Natural killer cell (primary cell): ENCODE measurements at regions not wholly inside any gene's neighbourhood (a gene's known extent, or its start where the extent isn't known, plus 50 kb on each side); places are given as distances from the start of the nearest gene placed in this dataset.

ENCODE experiments used
- ATAC-seq, 3 donors: fragments of 150-1000 bp in 2 of 3; fragments of 200-7000 bp in 1 of 3; cut with Tn5 transposase; 1 replicate in 1 of 3; 2 replicates in 2 of 3; pipeline ENCODE4 v1.10.0; 2021; ENCODE audit warnings: mild to moderate bottlenecking in 2 of 3, moderate library complexity in 2 of 3
- DNase-seq, 2 donors: peaks; one replicate each; pipeline versions ENCODE4 v3.0.0 to v3.0.0-alpha.2; 2013 to 2021; ENCODE audit warnings: mixed read lengths in 1 of 2
- H3K27ac ChIP-seq: one replicate; pipeline ENCODE4 v1.5.1; 2013; ENCODE audit warnings: mild to moderate bottlenecking, low read length
- H3K27me3 ChIP-seq: one replicate; pipeline ENCODE4 v1.6.1; 2013; ENCODE audit warnings: low read length; ENCODE audit not compliant: control insufficient read depth, insufficient read depth
- H3K36me3 ChIP-seq: one replicate; pipeline ENCODE4 v1.6.1; 2013; ENCODE audit warnings: low read length; ENCODE audit not compliant: control insufficient read depth, insufficient read depth
- H3K4me1 ChIP-seq: one replicate; pipeline ENCODE4 v1.6.1; 2013; ENCODE audit warnings: low read length; ENCODE audit not compliant: control insufficient read depth, insufficient read depth
- H3K4me3 ChIP-seq: one replicate; pipeline ENCODE4 v1.5.1; 2013; ENCODE audit warnings: low read length
- H3K9me3 ChIP-seq: one replicate; pipeline ENCODE4 v1.6.1; 2013; ENCODE audit warnings: low read length; ENCODE audit not compliant: control insufficient read depth, insufficient read depth
- H3K27ac Mint-ChIP-seq, 2 donors: one replicate each; pipeline ENCODE4 v1.8.0; 2022; ENCODE audit warnings: mild to moderate bottlenecking in 2 of 2, mixed read lengths in 2 of 2, moderate library complexity in 1 of 2
- H3K27me3 Mint-ChIP-seq, 2 donors: one replicate each; pipeline ENCODE4 v1.8.0; 2022; ENCODE audit warnings: low read depth in 2 of 2, mixed read lengths in 2 of 2
- H3K36me3 Mint-ChIP-seq: one replicate; pipeline ENCODE4 v1.8.0; 2022; ENCODE audit warnings: mixed read lengths
- H3K4me1 Mint-ChIP-seq, 2 donors: one replicate each; pipeline ENCODE4 v1.8.0; 2022; ENCODE audit warnings: mixed read lengths in 2 of 2
- H3K4me3 Mint-ChIP-seq: one replicate; pipeline ENCODE4 v1.8.0; 2022; ENCODE audit warnings: mild to moderate bottlenecking, moderate library complexity, mixed read lengths
- H3K9me3 Mint-ChIP-seq, 2 donors: one replicate each; pipeline ENCODE4 v1.8.0; 2022; ENCODE audit warnings: mixed read lengths in 2 of 2
- CTCF ChIP-seq: fragments of 200-600 bp; IDR thresholded peaks from one replicate; pipeline ENCODE4 v1.8.0; 2022; ENCODE audit warnings: antibody characterized with exemption
- WGBS: methylation state at CpG from one replicate; pipeline ENCODE4 v1.1.7; 2013; ENCODE audit warnings: missing lambda C conversion rate; ENCODE audit not compliant: insufficient coverage; 5-methylcytosine and 5-hydroxymethylcytosine counted together
- intact Hi-C: fragments of 100-400 bp; cut with micrococcal nuclease; formaldehyde crosslinking; loops from one replicate; pipeline ENCODE4 v1.14.2; 2022

GRCh38 chr3:13240928-13241618 is 167.8 kb upstream of the IQSEC1 start:
- Mint-ChIP-seq H3K27ac (no peak overlapping the region), H3K9me3 (no peaks in the 10 kb centered on the region), H3K36me3 (no peaks in the 10 kb centered on the region), H3K27me3 (peaks cover 9 to 12% of the 10 kb centered on the region in 2 donors), H3K4me3 (no peak overlapping the region), H3K4me1 (peaks cover 0 to 2% of the 10 kb centered on the region in 2 donors)
- H3K4me3 ChIP-seq, result no peak overlapping the region
- no peak for TF ChIP-seq CTCF
- H3K36me3 ChIP-seq, result no peaks in the 10 kb centered on the region
- H3K27me3 ChIP-seq, result no peaks in the 10 kb centered on the region
- no peak for DNase-seq
- H3K9me3 ChIP-seq, result no peaks in the 10 kb centered on the region
- 89% methylated on average over 17 of the region's 17 CpGs for WGBS
- H3K4me1 ChIP-seq, result peaks cover 11% of the 10 kb centered on the region
- ATAC-seq, result no peak
- intact Hi-C loops, result no loop called here
- H3K27ac ChIP-seq, result no peak overlapping the region

- H3K36me3 ChIP-seq, result no peaks in the 10 kb centered on the region
- intact Hi-C loops, result no loop called here
- H3K4me3 Mint-ChIP-seq, result no peak overlapping the region
Measured at GRCh38 chr3:13239467-13239760, 166.2 kb upstream of the IQSEC1 start.

GRCh38 chr3:13238687-13239466 is 165.6 kb upstream of the IQSEC1 start:
- Mint-ChIP-seq H3K36me3 (no peaks in the 10 kb centered on the region), H3K27ac (no peak overlapping the region), H3K27me3 (peaks cover 10 to 17% of the 10 kb centered on the region in 2 donors), H3K9me3 (no peaks in the 10 kb centered on the region), H3K4me3 (no peak overlapping the region), H3K4me1 (peaks cover 16 to 24% of the 10 kb centered on the region in 2 donors)
- Histone ChIP-seq H3K4me1 (peaks cover 28% of the 10 kb centered on the region), H3K36me3 (no peaks in the 10 kb centered on the region), H3K27me3 (no peaks in the 10 kb centered on the region), H3K9me3 (no peaks in the 10 kb centered on the region), H3K4me3 (no peak overlapping the region), H3K27ac (no peak overlapping the region)
- no peak for TF ChIP-seq CTCF
- WGBS, result 93% methylated on average over 18 of the region's 18 CpGs
- no peak for ATAC-seq
- intact Hi-C loops, result no loop called here
- no peak for DNase-seq

More at GRCh38 chr3:13239467-13239760, 166.2 kb upstream of the IQSEC1 start:
- DNase-seq (no peak), ATAC-seq (no peak)
- Histone ChIP-seq H3K4me3 (no peak overlapping the region), H3K9me3 (no peaks in the 10 kb centered on the region), H3K4me1 (peaks cover 22% of the 10 kb centered on the region), H3K27ac (no peak overlapping the region), H3K27me3 (no peaks in the 10 kb centered on the region)
- H3K36me3 Mint-ChIP-seq, result no peaks in the 10 kb centered on the region
- H3K27me3 Mint-ChIP-seq, result peaks cover 9 to 16% of the 10 kb centered on the region in 2 donors
- peaks cover 11 to 19% of the 10 kb centered on the region in 2 donors for H3K4me1 Mint-ChIP-seq
- no peaks in the 10 kb centered on the region for H3K9me3 Mint-ChIP-seq
- WGBS, result 82% methylated on average over 8 of the region's 8 CpGs
- H3K27ac Mint-ChIP-seq, result no peak overlapping the region
- TF ChIP-seq CTCF, result no peak
